ENCODE measurements at regions not wholly inside any gene's neighbourhood (a gene's known extent, or its start where the extent isn't known, plus 50 kb on each side); places are given as distances from the start of the nearest gene placed in this dataset.

DNA sequence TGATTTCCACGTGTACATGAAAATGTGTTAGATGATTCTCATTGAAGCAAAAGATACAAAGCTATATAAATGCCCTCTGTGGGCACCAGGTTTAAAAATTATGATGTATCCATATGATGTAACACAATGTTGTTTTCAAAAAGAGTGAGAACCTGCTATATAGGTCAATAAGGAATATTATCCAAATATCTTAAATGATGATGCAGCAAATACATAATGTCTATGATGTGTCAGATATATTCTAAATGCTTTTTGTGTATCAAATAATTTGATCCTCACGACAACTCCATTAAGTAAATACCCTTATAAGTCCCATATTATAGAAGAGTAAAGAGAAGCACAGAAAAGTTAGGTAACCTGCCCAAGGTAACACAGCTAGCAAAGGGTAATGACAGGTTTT lies 393.0 kb upstream of the DCN start:
- intact Hi-C loops (cut with micrococcal nuclease), result loop anchor here (10.0 kb wide), 1 partner anchor 1019 kb away; no protein-coding TSS in a partner anchor
- no peak for ATAC-seq
- Mint-ChIP-seq H3K4me3 (no peak overlapping the region), H3K9me3 (no peaks in the 10 kb centered on the region), H3K27me3 (no peaks in the 10 kb centered on the region), H3K36me3 (ENCODE audit: low read depth) (no peaks in the 10 kb centered on the region), H3K4me1 (ENCODE audit: low read depth) (peaks cover 15% of the 10 kb centered on the region), H3K27ac (no peak overlapping the region)
- POLR2A ChIA-PET, result no interaction called here
- CTCF ChIA-PET, result interaction anchor here (5.3 kb wide), 1 partner anchor 194 kb away, joined by 16 read pairs; no protein-coding TSS in a partner anchor
- TF ChIP-seq CTCF (IDR thresholded peaks at IDR 0.05), result no peak
- no peak for DNase-seq

DNA sequence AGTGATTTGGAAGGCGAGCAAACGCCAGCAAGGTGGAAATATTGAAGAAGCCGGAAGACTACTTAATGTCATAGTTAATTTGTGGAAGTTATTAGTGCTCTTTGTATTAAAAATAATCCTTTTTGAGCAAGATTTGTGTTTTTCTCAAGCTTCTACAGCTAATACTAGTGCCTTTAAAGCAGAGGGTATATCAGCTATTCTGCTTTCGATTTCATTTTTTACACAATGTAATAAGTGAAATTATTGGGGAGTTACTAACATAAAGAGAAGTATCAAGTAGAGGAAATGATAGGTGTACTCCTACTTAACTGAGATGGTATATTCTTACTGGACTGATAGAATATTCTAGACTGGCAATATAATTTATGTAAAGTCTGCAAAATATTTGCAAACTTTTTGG lies 392.4 kb upstream of the DCN start:
- Mint-ChIP-seq H3K9me3 (no peaks in the 10 kb centered on the region), H3K36me3 (ENCODE audit: low read depth) (no peaks in the 10 kb centered on the region), H3K27me3 (no peaks in the 10 kb centered on the region), H3K4me3 (no peak overlapping the region), H3K4me1 (ENCODE audit: low read depth) (peaks cover 15% of the 10 kb centered on the region), H3K27ac (no peak overlapping the region)
- ChIA-PET CTCF (interaction anchor here (5.3 kb wide), 1 partner anchor 193 kb away, joined by 16 read pairs; no protein-coding TSS in a partner anchor), POLR2A (no interaction called here)
- TF ChIP-seq CTCF (IDR thresholded peaks at IDR 0.05), result no peak
- ATAC-seq (no peak), DNase-seq (no peak)
- intact Hi-C loops (cut with micrococcal nuclease), result loop anchor here (10.0 kb wide), 1 partner anchor 1020 kb away; no protein-coding TSS in a partner anchor

- DNase-seq (no peak), ATAC-seq (no peak)
- POLR2A ChIA-PET, result no interaction called here
- Mint-ChIP-seq H3K4me1 (ENCODE audit: low read depth) (peaks cover 15% of the 10 kb centered on the region), H3K9me3 (no peaks in the 10 kb centered on the region), H3K27me3 (no peaks in the 10 kb centered on the region), H3K27ac (no peak overlapping the region), H3K36me3 (ENCODE audit: low read depth) (no peaks in the 10 kb centered on the region), H3K4me3 (no peak overlapping the region)
- TF ChIP-seq CTCF (IDR thresholded peaks at IDR 0.05), result no peak
- intact Hi-C loops (cut with micrococcal nuclease), result loop anchor here (10.0 kb wide), 1 partner anchor 1020 kb away; no protein-coding TSS in a partner anchor
- CTCF ChIA-PET, result interaction anchor here (5.3 kb wide), 1 partner anchor 193 kb away, joined by 16 read pairs; no protein-coding TSS in a partner anchor
Measured at GRCh38 chr12:91574391-91574790, 391.8 kb upstream of the DCN start.

DNA sequence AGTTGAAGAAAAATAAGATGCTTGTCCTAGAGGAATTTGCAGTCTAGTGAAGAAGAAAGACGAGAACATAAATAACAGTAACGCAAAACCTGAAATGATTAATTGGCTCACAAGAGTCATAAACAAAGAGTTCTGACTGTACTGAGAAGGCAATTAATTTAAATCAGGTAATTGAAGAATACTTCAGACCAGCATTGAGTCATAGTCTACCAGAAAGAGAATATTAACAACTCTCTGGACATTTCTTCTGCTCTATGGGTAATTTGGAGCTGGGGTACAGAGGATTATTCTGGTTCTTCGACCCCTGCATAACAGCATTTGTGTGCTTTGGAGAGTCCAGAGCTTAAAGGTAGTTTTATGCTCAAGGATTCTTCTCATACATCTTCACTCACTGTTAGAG lies 390.3 kb upstream of the DCN start:
- no peaks in the 10 kb centered on the region for H3K27me3 Mint-ChIP-seq
- ATAC-seq (no peak), DNase-seq (no peak)
- no peaks in the 10 kb centered on the region for H3K9me3 Mint-ChIP-seq
- H3K4me1 Mint-ChIP-seq (ENCODE audit: low read depth), result peaks cover 7% of the 10 kb centered on the region
- intact Hi-C loops (cut with micrococcal nuclease), result loop anchor here (10.0 kb wide), 1 partner anchor 1022 kb away; no protein-coding TSS in a partner anchor
- H3K4me3 Mint-ChIP-seq, result no peak overlapping the region
- no peak overlapping the region for H3K27ac Mint-ChIP-seq
- no peaks in the 10 kb centered on the region for H3K36me3 Mint-ChIP-seq (ENCODE audit: low read depth)
- ChIA-PET CTCF (interaction anchor here (5.3 kb wide), 1 partner anchor 191 kb away, joined by 16 read pairs; no protein-coding TSS in a partner anchor), POLR2A (no interaction called here)
- TF ChIP-seq CTCF (IDR thresholded peaks at IDR 0.05), result no peak

DNA sequence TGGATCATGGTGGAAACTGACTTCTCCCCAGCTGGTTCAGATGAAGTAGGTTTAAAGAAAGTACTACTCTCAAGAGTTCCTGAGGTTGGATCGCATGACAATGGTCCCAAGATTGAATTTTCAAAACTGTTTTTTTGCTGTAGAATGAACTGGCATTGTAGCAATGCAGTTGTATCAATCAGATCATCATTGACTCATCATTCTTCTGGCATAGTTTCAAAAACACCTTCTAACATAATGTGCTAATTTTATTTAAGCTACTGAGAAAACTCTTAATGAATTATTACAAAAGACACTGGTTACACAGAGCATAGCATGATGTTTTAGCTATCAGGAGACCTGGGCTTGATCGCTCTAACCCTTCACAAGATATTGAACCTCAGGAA lies 384.5 kb upstream of the DCN start:
- DNase-seq, result no peak
- intact Hi-C loops (cut with micrococcal nuclease), result no loop called here
- no peak for TF ChIP-seq CTCF (IDR thresholded peaks at IDR 0.05)
- Mint-ChIP-seq H3K27ac (no peak overlapping the region), H3K4me1 (ENCODE audit: low read depth) (peaks cover 25% of the 10 kb centered on the region), H3K27me3 (no peaks in the 10 kb centered on the region), H3K36me3 (ENCODE audit: low read depth) (no peaks in the 10 kb centered on the region), H3K4me3 (no peak overlapping the region), H3K9me3 (peaks cover 2% of the 10 kb centered on the region)
- CTCF ChIA-PET, result interaction anchor here (3.4 kb wide), 1 partner anchor 12 kb away, joined by 15 read pairs; no protein-coding TSS in a partner anchor
- no peak for ATAC-seq
- POLR2A ChIA-PET, result no interaction called here

Data from activated CD8-positive, alpha-beta T cell treated with anti-CD3 and anti-CD28 coated beads for 36 hours (primary cell).